Trophoblast cell (in vitro differentiated cells and primary cell): ENCODE measurements at regions not wholly inside any gene's neighbourhood (a gene's known extent, or its start where the extent isn't known, plus 50 kb on each side); places are given as distances from the start of the nearest gene placed in this dataset.

Experiments used
- DNase-seq, 2 donors: peaks; one replicate each; pipeline ENCODE4 v3.0.0-alpha.2; 2016
- H2AFZ ChIP-seq: 2 replicates; pipeline ENCODE4 v1.6.1; 2013; ENCODE audit warnings: low read length, moderate library complexity, mild to moderate bottlenecking; ENCODE audit not compliant: insufficient read depth, poor library complexity
- H2AK5ac ChIP-seq: 2 replicates; pipeline ENCODE4 v1.6.1; 2013; ENCODE audit warnings: mild to moderate bottlenecking, low read length
- H2BK120ac ChIP-seq: 2 replicates; pipeline ENCODE4 v1.6.1; 2013; ENCODE audit warnings: low read length, mild to moderate bottlenecking, moderate library complexity; ENCODE audit not compliant: insufficient read depth, poor library complexity
- H2BK12ac ChIP-seq: 2 replicates; pipeline ENCODE4 v1.6.1; 2013; ENCODE audit warnings: mild to moderate bottlenecking, low read length, moderate library complexity
- H2BK5ac ChIP-seq: 2 replicates; pipeline ENCODE4 v1.6.1; 2013; ENCODE audit warnings: low read length, low read depth, moderate library complexity, mild to moderate bottlenecking; ENCODE audit not compliant: poor library complexity
- H3K14ac ChIP-seq: 2 replicates; pipeline ENCODE4 v1.6.1; 2013; ENCODE audit warnings: mild to moderate bottlenecking, low read length
- H3K18ac ChIP-seq: 2 replicates; pipeline ENCODE4 v1.6.1; 2013; ENCODE audit warnings: mild to moderate bottlenecking, low read length
- H3K23ac ChIP-seq: 2 replicates; pipeline ENCODE4 v1.6.1; 2013; ENCODE audit warnings: low read length
- H3K27ac ChIP-seq: 2 replicates; pipeline ENCODE4 v1.5.1; 2013; ENCODE audit warnings: low read depth, mild to moderate bottlenecking, inconsistent platforms, low read length, moderate library complexity
- H3K27me3 ChIP-seq: 2 replicates; pipeline ENCODE4 v1.6.1; 2013; ENCODE audit warnings: inconsistent platforms, mild to moderate bottlenecking, low read length, moderate library complexity; ENCODE audit not compliant: insufficient read depth
- H3K36me3 ChIP-seq, 2 experiments: 1 replicate in 1 of 2; 2 replicates in 1 of 2; pipeline ENCODE4 v1.6.1; 2013; ENCODE audit warnings: low read length in 2 of 2, mild to moderate bottlenecking in 2 of 2, moderate library complexity in 1 of 2; ENCODE audit not compliant: insufficient read depth in 2 of 2, control insufficient read depth in 1 of 2
- H3K4ac ChIP-seq: 2 replicates; pipeline ENCODE4 v1.6.1; 2013; ENCODE audit warnings: low read depth, mild to moderate bottlenecking, low read length, moderate library complexity
- H3K4me1 ChIP-seq, 2 experiments: 1 replicate in 1 of 2; 2 replicates in 1 of 2; pipeline ENCODE4 v1.6.1; 2013; ENCODE audit warnings: low read length in 2 of 2, mild to moderate bottlenecking in 2 of 2, moderate library complexity in 1 of 2; ENCODE audit not compliant: insufficient read depth in 2 of 2, control insufficient read depth in 1 of 2
- H3K4me2 ChIP-seq: 2 replicates; pipeline ENCODE4 v1.6.1; 2013; ENCODE audit warnings: inconsistent platforms, mild to moderate bottlenecking, low read length, moderate library complexity
- H3K4me3 ChIP-seq: 2 replicates; pipeline ENCODE4 v1.5.1; 2013; ENCODE audit warnings: mild to moderate bottlenecking, low read depth, low read length, inconsistent platforms
- H3K79me1 ChIP-seq: one replicate; pipeline ENCODE4 v1.6.1; 2013; ENCODE audit warnings: low read length
- H3K79me2 ChIP-seq: 2 replicates; pipeline ENCODE4 v1.6.1; 2013; ENCODE audit warnings: low read length, mild to moderate bottlenecking; ENCODE audit not compliant: control insufficient read depth, insufficient read depth, poor library complexity
- H3K9ac ChIP-seq: 2 replicates; pipeline ENCODE4 v1.6.1; 2013; ENCODE audit warnings: mild to moderate bottlenecking, low read length
- H3K9me3 ChIP-seq: 2 replicates; pipeline ENCODE4 v1.6.1; 2013; ENCODE audit warnings: low read depth, mild to moderate bottlenecking, control low read depth, inconsistent platforms, low read length; ENCODE audit not compliant: insufficient read depth
- H4K12ac ChIP-seq: 2 replicates; pipeline ENCODE4 v1.6.1; 2013; ENCODE audit warnings: low read depth, mild to moderate bottlenecking, low read length, moderate library complexity
- H4K8ac ChIP-seq: 2 replicates; pipeline ENCODE4 v1.6.1; 2013; ENCODE audit warnings: low read depth, mild to moderate bottlenecking, low read length, moderate library complexity
- H4K91ac ChIP-seq: one replicate; pipeline ENCODE4 v1.6.1; 2013; ENCODE audit warnings: low read depth, mild to moderate bottlenecking, low read length, moderate library complexity
- WGBS: extraction: QIAGEN DNeasy Blood & Tissue Kit; methylation state at CpG from one replicate; pipeline ENCODE4 v1.1.7; 2013; ENCODE audit warnings: missing lambda C conversion rate; ENCODE audit not compliant: insufficient read length, insufficient coverage; ENCODE audit errors: extremely low coverage; 5-methylcytosine and 5-hydroxymethylcytosine counted together

DNA sequence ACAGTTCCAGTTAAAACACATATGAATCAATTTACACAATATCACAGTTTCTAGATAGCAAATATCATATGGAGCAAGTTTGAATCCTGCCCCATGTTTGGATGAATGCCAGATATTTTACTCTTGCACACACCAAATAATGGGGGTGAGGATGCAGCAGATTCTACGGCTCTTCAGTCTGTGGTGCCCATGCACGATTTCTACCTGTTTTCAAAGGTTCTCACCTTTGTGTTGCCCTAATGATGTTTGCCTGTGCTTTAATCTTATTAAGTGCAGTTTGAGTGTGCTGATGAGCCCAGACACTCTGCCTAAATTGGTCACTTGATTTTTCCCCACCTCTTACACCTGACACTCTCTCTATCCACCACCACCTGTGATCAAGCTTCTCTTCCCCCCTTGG lies 119.6 kb downstream of the NPY start:
- H3K36me3 ChIP-seq: no peaks in the 10 kb centered on the region
- H2AK5ac ChIP-seq: no peak overlapping the region
- H2BK5ac ChIP-seq: no peak overlapping the region
- no peak overlapping the region for H4K8ac ChIP-seq
- no peak overlapping the region for H3K4ac ChIP-seq
- H3K9me3 ChIP-seq: no peaks in the 10 kb centered on the region
- H3K23ac ChIP-seq: no peak overlapping the region
- H3K18ac ChIP-seq: no peak overlapping the region
- no peak overlapping the region for H4K91ac ChIP-seq
- no peaks in the 10 kb centered on the region for H3K4me1 ChIP-seq
- DNase-seq: no peak
- no peaks in the 10 kb centered on the region for H3K27me3 ChIP-seq
- H2BK12ac ChIP-seq: no peak overlapping the region
- H3K14ac ChIP-seq: no peak overlapping the region
- no peak overlapping the region for H4K12ac ChIP-seq
- H3K4me2 ChIP-seq: no peak overlapping the region
- H2BK120ac ChIP-seq: no peak overlapping the region
- no peak overlapping the region for H3K9ac ChIP-seq
- no peaks in the 10 kb centered on the region for H3K79me1 ChIP-seq
- H2AFZ ChIP-seq: no peak overlapping the region
- H3K4me3 ChIP-seq: no peak overlapping the region
- no peaks in the 10 kb centered on the region for H3K79me2 ChIP-seq
- no peak overlapping the region for H3K27ac ChIP-seq
- WGBS: no CpG with 5 or more reads among the region's 2 CpGs

- no peak overlapping the region for H2BK120ac ChIP-seq
- no peak overlapping the region for H3K18ac ChIP-seq
- H3K27ac ChIP-seq: no peak overlapping the region
- no peak overlapping the region for H2BK12ac ChIP-seq
- no peaks in the 10 kb centered on the region for H3K27me3 ChIP-seq
- H2AFZ ChIP-seq: no peak overlapping the region
- H2BK5ac ChIP-seq: no peak overlapping the region
- H3K9ac ChIP-seq: no peak overlapping the region
- no peak overlapping the region for H3K4ac ChIP-seq
- no peaks in the 10 kb centered on the region for H3K79me1 ChIP-seq
- no peak overlapping the region for H2AK5ac ChIP-seq
- no peaks in the 10 kb centered on the region for H3K36me3 ChIP-seq
- no CpG with 5 or more reads among the region's 6 CpGs for WGBS
- H3K79me2 ChIP-seq: no peaks in the 10 kb centered on the region
- H4K12ac ChIP-seq: no peak overlapping the region
- H3K9me3 ChIP-seq: no peaks in the 10 kb centered on the region
- H3K23ac ChIP-seq: no peak overlapping the region
- H4K8ac ChIP-seq: no peak overlapping the region
- H3K4me3 ChIP-seq: no peak overlapping the region
- H3K4me1 ChIP-seq: no peaks in the 10 kb centered on the region
- no peak overlapping the region for H4K91ac ChIP-seq
- no peak overlapping the region for H3K4me2 ChIP-seq
- no peak overlapping the region for H3K14ac ChIP-seq
- no peak for DNase-seq
Measured at GRCh38 chr7:24404315-24404714, 120.3 kb downstream of the NPY start.

GRCh38 chr7:24405002-24405401 lies 121.0 kb downstream of the NPY start:
- Histone ChIP-seq H3K4me3 (no peak overlapping the region), H2BK5ac (no peak overlapping the region), H2BK120ac (no peak overlapping the region), H3K14ac (no peak overlapping the region), H3K36me3 (no peaks in the 10 kb centered on the region), H4K12ac (no peak overlapping the region), H4K8ac (no peak overlapping the region), H3K4ac (no peak overlapping the region), H3K9ac (no peak overlapping the region), H3K4me2 (no peak overlapping the region), H3K18ac (no peak overlapping the region), H3K23ac (no peak overlapping the region), H2BK12ac (no peak overlapping the region), H3K79me2 (no peaks in the 10 kb centered on the region), H4K91ac (no peak overlapping the region), H2AFZ (no peak overlapping the region), H3K27me3 (no peaks in the 10 kb centered on the region), H3K9me3 (no peaks in the 10 kb centered on the region), H3K4me1 (no peaks in the 10 kb centered on the region), H2AK5ac (no peak overlapping the region), H3K27ac (no peak overlapping the region), H3K79me1 (no peaks in the 10 kb centered on the region)
- no peak for DNase-seq

GRCh38 chr7:24406053-24406788 lies 122.2 kb downstream of the NPY start:
- H3K18ac ChIP-seq: no peak overlapping the region
- no peak overlapping the region for H2BK5ac ChIP-seq
- H4K91ac ChIP-seq: no peak overlapping the region
- no peak overlapping the region for H2BK12ac ChIP-seq
- no peaks in the 10 kb centered on the region for H3K4me1 ChIP-seq
- no peak overlapping the region for H3K27ac ChIP-seq
- no peak overlapping the region for H3K4me3 ChIP-seq
- H3K9ac ChIP-seq: no peak overlapping the region
- H2AK5ac ChIP-seq: no peak overlapping the region
- H3K27me3 ChIP-seq: no peaks in the 10 kb centered on the region
- no peak for DNase-seq
- no peak overlapping the region for H3K14ac ChIP-seq
- no peaks in the 10 kb centered on the region for H3K36me3 ChIP-seq
- no peaks in the 10 kb centered on the region for H3K79me2 ChIP-seq
- H4K12ac ChIP-seq: no peak overlapping the region
- no peak overlapping the region for H2AFZ ChIP-seq
- no peaks in the 10 kb centered on the region for H3K9me3 ChIP-seq
- no peak overlapping the region for H3K23ac ChIP-seq
- no peak overlapping the region for H4K8ac ChIP-seq
- H3K79me1 ChIP-seq: no peaks in the 10 kb centered on the region
- no peak overlapping the region for H3K4ac ChIP-seq
- no CpG with 5 or more reads among the region's 4 CpGs for WGBS
- no peak overlapping the region for H3K4me2 ChIP-seq
- H2BK120ac ChIP-seq: no peak overlapping the region
